H1 (cell line): ENCODE measurements at regions not wholly inside any gene's neighbourhood (a gene's known extent, or its start where the extent isn't known, plus 50 kb on each side); places are given as distances from the start of the nearest gene placed in this dataset.

Experiments
- CTCF ChIA-PET: fragments of 300-600 bp; sonication (Branson Sonifier 250); formaldehyde crosslinking; loops from one replicate; lab custom pipeline; 2021; ENCODE audit not compliant: partially characterized antibody; lab: Charles Lee
- POLR2A ChIA-PET: fragments of 300-600 bp; sonication (Branson Sonifier 250); formaldehyde crosslinking; loops from one replicate; lab custom pipeline; 2021; ENCODE audit warnings: inconsistent platforms; ENCODE audit not compliant: partially characterized antibody; lab: Charles Lee
- DNase-seq, 2 experiments: peaks; one replicate each; pipeline versions ENCODE4 v3.0.0 to v3.0.0-alpha.2; 2010 to 2022; ENCODE audit warnings: low spot score in 2 of 2, low read depth in 1 of 2, mixed read lengths in 1 of 2
- FAIRE-seq: peaks from 2 replicates; lab custom pipeline; 2011; peaks lifted over from hg19 to GRCh38; lab: Jason Lieb, UNC
- H2AFZ ChIP-seq: 2 replicates; pipeline ENCODE4 v1.8.1; 2012; ENCODE audit warnings: low read length, inconsistent platforms
- H2AK5ac ChIP-seq: 2 replicates; pipeline ENCODE4 v1.6.1; 2013; ENCODE audit warnings: low read depth, low read length
- H2BK120ac ChIP-seq: replicated peaks from 2 replicates; pipeline ENCODE3; 2013; ENCODE audit warnings: low read depth, low read length, inconsistent platforms
- H2BK12ac ChIP-seq: 2 replicates; pipeline ENCODE4 v1.6.1; 2013; ENCODE audit warnings: low read depth, low read length
- H2BK15ac ChIP-seq: 2 replicates; pipeline ENCODE4 v1.6.1; 2013; ENCODE audit warnings: low read length
- H2BK20ac ChIP-seq: 2 replicates; pipeline ENCODE4 v1.6.1; 2013; ENCODE audit warnings: low read length
- H2BK5ac ChIP-seq: 2 replicates; pipeline ENCODE4 v1.6.1; 2013; ENCODE audit warnings: low read depth, low read length
- H3K14ac ChIP-seq: 2 replicates; pipeline ENCODE4 v1.6.1; 2013; ENCODE audit warnings: inconsistent platforms; ENCODE audit not compliant: insufficient read length
- H3K18ac ChIP-seq: 2 replicates; pipeline ENCODE4 v1.6.1; 2013; ENCODE audit warnings: low read length; ENCODE audit errors: extremely low read depth
- H3K23ac ChIP-seq: 2 replicates; pipeline ENCODE4 v1.6.1; 2013; ENCODE audit warnings: inconsistent platforms; ENCODE audit not compliant: insufficient read length
- H3K23me2 ChIP-seq: 2 replicates; pipeline ENCODE4 v1.6.1; 2013; ENCODE audit warnings: low read depth, low read length
- H3K27ac ChIP-seq: 2 replicates; pipeline ENCODE4 v1.6.1; 2011; ENCODE audit warnings: low read depth, low read length, inconsistent platforms
- H3K27me3 ChIP-seq, 4 experiments: replicated peaks in 1 of 4; 1 replicate in 1 of 4; 2 replicates in 3 of 4; pipeline versions ENCODE4 v1.6.1 to v1.8.1; 2011 to 2013; ENCODE audit warnings: low read length in 3 of 4, mild to moderate bottlenecking in 3 of 4, inconsistent platforms in 2 of 4, mixed read lengths in 2 of 4, moderate library complexity in 1 of 4; ENCODE audit not compliant: control insufficient read depth in 3 of 4, insufficient read depth in 3 of 4; ENCODE audit errors: extremely low read depth in 1 of 4
- H3K36me3 ChIP-seq, 4 experiments: 2 replicates each; pipeline versions ENCODE4 v1.6.1 to v1.8.1; 2011 to 2013; ENCODE audit warnings: mild to moderate bottlenecking in 4 of 4, low read length in 3 of 4, moderate library complexity in 2 of 4, control low read depth in 1 of 4, inconsistent platforms in 1 of 4; ENCODE audit not compliant: insufficient read depth in 4 of 4, control insufficient read depth in 2 of 4
- H3K4ac ChIP-seq: replicated peaks from 2 replicates; pipeline ENCODE3; 2013; ENCODE audit warnings: low read length, low read depth, mixed read lengths, inconsistent platforms; ENCODE audit not compliant: insufficient read length
- H3K4me1 ChIP-seq, 4 experiments: replicated peaks in 1 of 4; 1 replicate in 1 of 4; 2 replicates in 3 of 4; pipeline versions ENCODE4 v1.6.1 to v1.8.1; 2011 to 2013; ENCODE audit warnings: low read length in 3 of 4, inconsistent platforms in 2 of 4, mixed read lengths in 1 of 4; ENCODE audit not compliant: insufficient read depth in 4 of 4, control insufficient read depth in 3 of 4
- H3K4me2 ChIP-seq, 2 experiments: 2 replicates each; pipeline versions ENCODE4 v1.6.1 to v1.8.1; 2011 to 2013; ENCODE audit warnings: low read depth in 2 of 2, low read length in 2 of 2, control low read depth in 1 of 2, inconsistent platforms in 1 of 2, mild to moderate bottlenecking in 1 of 2; ENCODE audit not compliant: insufficient read depth in 1 of 2
- H3K4me3 ChIP-seq, 4 experiments: fragments of 200-600, 300-600 bp in 1 of 4; sonication (generic), shearing (Covaris generic), sonication (Bioruptor Twin) in 1 of 4; 2 replicates each; pipeline versions ENCODE4 v1.5.1 to v1.8.1; 2011 to 2016; ENCODE audit warnings: low read length in 4 of 4, low read depth in 3 of 4, control low read depth in 2 of 4, inconsistent platforms in 2 of 4, mild to moderate bottlenecking in 2 of 4, mixed read lengths in 1 of 4, moderate library complexity in 1 of 4; ENCODE audit not compliant: insufficient read depth in 2 of 4; ENCODE audit errors: extremely low read depth in 1 of 4
- H3K56ac ChIP-seq: replicated peaks from 2 replicates; pipeline ENCODE3; 2013; ENCODE audit warnings: low read depth, mild to moderate bottlenecking, mixed read lengths, low read length, inconsistent platforms; ENCODE audit not compliant: insufficient read length
- H3K79me1 ChIP-seq: 2 replicates; pipeline ENCODE4 v1.6.1; 2013; ENCODE audit warnings: low read depth, low read length, control low read depth
- H3K79me2 ChIP-seq, 2 experiments: 2 replicates each; pipeline versions ENCODE4 v1.6.1 to v1.8.1; 2012 to 2013; ENCODE audit warnings: low read length in 2 of 2, mild to moderate bottlenecking in 2 of 2, inconsistent platforms in 1 of 2; ENCODE audit not compliant: insufficient read depth in 2 of 2, control insufficient read depth in 1 of 2
- H3K9ac ChIP-seq, 4 experiments: replicated peaks in 1 of 4; 1 replicate in 1 of 4; 2 replicates in 3 of 4; pipeline versions ENCODE4 v1.6.1 to v1.8.1; 2011 to 2013; ENCODE audit warnings: low read depth in 3 of 4, low read length in 3 of 4, control low read depth in 2 of 4, mild to moderate bottlenecking in 2 of 4, moderate library complexity in 2 of 4, inconsistent platforms in 1 of 4; ENCODE audit errors: extremely low read depth in 1 of 4
- H3K9me3 ChIP-seq, 2 experiments: 2 replicates each; pipeline versions ENCODE4 v1.6.1 to v1.8.1; 2012 to 2013; ENCODE audit warnings: mild to moderate bottlenecking in 2 of 2, moderate library complexity in 2 of 2, control low read depth in 1 of 2, inconsistent platforms in 1 of 2, low read depth in 1 of 2, low read length in 1 of 2, mixed read lengths in 1 of 2; ENCODE audit not compliant: insufficient read depth in 2 of 2
- H4K20me1 ChIP-seq, 2 experiments: replicated peaks in 1 of 2; 2 replicates each; pipeline versions ENCODE3 to v1.8.1; 2011 to 2013; ENCODE audit warnings: inconsistent platforms in 2 of 2, low read length in 2 of 2, mild to moderate bottlenecking in 1 of 2; ENCODE audit not compliant: insufficient read depth in 2 of 2, control insufficient read depth in 1 of 2
- H4K5ac ChIP-seq: 2 replicates; pipeline ENCODE4 v1.6.1; 2013; ENCODE audit warnings: low read length, low read depth, mixed read lengths, inconsistent platforms; ENCODE audit not compliant: insufficient read length
- H4K8ac ChIP-seq: 2 replicates; pipeline ENCODE4 v1.8.0; 2013; ENCODE audit warnings: mild to moderate bottlenecking, moderate library complexity, low read length, inconsistent platforms; ENCODE audit not compliant: insufficient read depth; ENCODE audit errors: extremely low read depth
- H4K91ac ChIP-seq: replicated peaks from 2 replicates; pipeline ENCODE3; 2013; ENCODE audit warnings: low read length, mixed read lengths, inconsistent platforms; ENCODE audit not compliant: insufficient read length
- CBX8 ChIP-seq: fragments of 300-800, 300-1000 bp; sonication (generic); IDR thresholded peaks from 2 replicates; pipeline ENCODE4 v1.7.1; 2016; ENCODE audit warnings: low read depth, low read length, borderline replicate concordance
- CHD1 ChIP-seq: IDR thresholded peaks from 2 replicates; pipeline ENCODE4 v1.6.1; 2012; ENCODE audit warnings: low read depth, low read length, improper control_type of control experiment
- EP300 ChIP-seq, 2 experiments: IDR thresholded peaks; 1 replicate in 1 of 2; 2 replicates in 1 of 2; pipeline ENCODE4 v1.6.1; 2011 to 2012; ENCODE audit warnings: low read depth in 2 of 2, low read length in 2 of 2, mild to moderate bottlenecking in 2 of 2, borderline replicate concordance in 1 of 2, inconsistent platforms in 1 of 2, moderate library complexity in 1 of 2
- HDAC6 ChIP-seq: IDR thresholded peaks from one replicate; pipeline ENCODE4 v1.7.1; 2012; ENCODE audit warnings: low read depth, mild to moderate bottlenecking, inconsistent platforms, low read length, moderate library complexity
- JUND ChIP-seq: IDR thresholded peaks from 2 replicates; pipeline ENCODE4 v1.6.1; 2011; ENCODE audit warnings: mild to moderate bottlenecking, improper control_type of control experiment, low read length
- PHF8 ChIP-seq: fragments of 200-600 bp; sonication (generic); conservative IDR thresholded peaks from 2 replicates; pipeline ENCODE4 v1.7.1; 2012; ENCODE audit warnings: low read depth, mild to moderate bottlenecking, inconsistent platforms, low read length, moderate library complexity
- RAD21 ChIP-seq, 2 experiments: IDR thresholded peaks in 1 of 2; conservative IDR thresholded peaks in 1 of 2; 2 replicates each; pipeline ENCODE4 v1.6.1; 2011; ENCODE audit warnings: low read depth in 2 of 2, low read length in 2 of 2, improper control_type of control experiment in 1 of 2, inconsistent platforms in 1 of 2, mild to moderate bottlenecking in 1 of 2, moderate library complexity in 1 of 2
- RXRA ChIP-seq: IDR thresholded peaks from 2 replicates; pipeline ENCODE4 v1.6.1; 2011; ENCODE audit warnings: low read depth, mild to moderate bottlenecking, low read length, moderate library complexity; ENCODE audit not compliant: insufficient read depth
- SAP30 ChIP-seq: fragments of 300-600 bp; sonication (generic); IDR thresholded peaks from 2 replicates; pipeline ENCODE4 v1.7.1; 2012; ENCODE audit warnings: low read length, moderate library complexity, mild to moderate bottlenecking, inconsistent platforms; ENCODE audit not compliant: insufficient read depth, insufficient replicate concordance
- SIN3A ChIP-seq, 2 experiments: IDR thresholded peaks in 1 of 2; conservative IDR thresholded peaks in 1 of 2; 2 replicates each; pipeline ENCODE4 v1.6.1; 2011 to 2012; ENCODE audit warnings: low read length in 2 of 2, improper control_type of control experiment in 1 of 2, low read depth in 1 of 2, mild to moderate bottlenecking in 1 of 2
- SP4 ChIP-seq: IDR thresholded peaks from 2 replicates; pipeline ENCODE4 v1.6.1; 2012; ENCODE audit warnings: low read length, inconsistent platforms
- WGBS, 2 experiments: shearing (Covaris generic) in 1 of 2; methylation state at CpG; one replicate each; pipeline versions ENCODE4 v1.1.6 to v1.1.7; 2013 to 2015; ENCODE audit warnings: low lambda C conversion rate in 2 of 2, mixed read lengths in 2 of 2, inconsistent platforms in 1 of 2, low coverage in 1 of 2, missing lambda C conversion rate in 1 of 2; ENCODE audit not compliant: insufficient replicate concordance in 2 of 2, insufficient coverage in 1 of 2, insufficient read length in 1 of 2; ENCODE audit errors: extremely low coverage in 1 of 2, missing lambda C conversion rate in 1 of 2; 5-methylcytosine and 5-hydroxymethylcytosine counted together
- TF ChIP-seq, protein P1 (sequence below): IDR thresholded peaks from 2 replicates; pipeline ENCODE4 v1.6.1; 2012; ENCODE audit warnings: low read length, inconsistent platforms

GRCh38 chr1:199287647-199288046, 648.8 kb downstream of the PTPRC start:
- no peak overlapping the region for H4K91ac ChIP-seq
- 95% methylated on average over 1 of the region's 1 CpG; no CpG with 5 or more reads in 1 of the 2 experiments for WGBS, 2 experiments
- no peak overlapping the region for H2AFZ ChIP-seq
- H3K4me1 ChIP-seq: no peaks in the 10 kb centered on the region
- no peak overlapping the region for H2BK5ac ChIP-seq
- no peak overlapping the region for H3K4me3 ChIP-seq
- no peak overlapping the region for H3K14ac ChIP-seq
- H3K27ac ChIP-seq: no peak overlapping the region
- CTCF ChIA-PET: interaction anchor here (0.8 to 1.3 kb wide), 2 partner anchors 9 to 135 kb away, joined by 3 to 4 read pairs; no protein-coding TSS in a partner anchor
- H2BK20ac ChIP-seq: no peak overlapping the region
- POLR2A ChIA-PET: no interaction called here
- no peak overlapping the region for H3K18ac ChIP-seq
- H3K23me2 ChIP-seq: no peaks in the 10 kb centered on the region
- no peaks in the 10 kb centered on the region for H3K36me3 ChIP-seq
- no peak overlapping the region for H3K56ac ChIP-seq
- no peak overlapping the region for H3K9ac ChIP-seq
- H4K20me1 ChIP-seq: no peaks in the 10 kb centered on the region
- H3K9me3 ChIP-seq: no peaks in the 10 kb centered on the region
- no peaks in the 10 kb centered on the region for H3K27me3 ChIP-seq
- no peak for FAIRE-seq
- no peak overlapping the region for H2BK120ac ChIP-seq
- no peak for DNase-seq
- H2AK5ac ChIP-seq: no peak overlapping the region
- H2BK12ac ChIP-seq: no peak overlapping the region
- H3K4me2 ChIP-seq: no peak overlapping the region
- no peak overlapping the region for H3K23ac ChIP-seq
- no peak overlapping the region for H3K4ac ChIP-seq
- H3K79me1 ChIP-seq: no peaks in the 10 kb centered on the region
- no peak overlapping the region for H2BK15ac ChIP-seq
- H4K8ac ChIP-seq: no peak overlapping the region
- H3K79me2 ChIP-seq: no peaks in the 10 kb centered on the region
- no peak overlapping the region for H4K5ac ChIP-seq
- no peak for TF ChIP-seq PHF8
- TF ChIP-seq SP4: no peak
- no peak for TF ChIP-seq RAD21 (IDR thresholded peaks at IDR 0.05 in 1 of 2, conservative IDR thresholded peaks at IDR 0.05 in 1 of 2; ENCODE audit: low read depth in 2 of 2, low read length in 2 of 2)
- TF ChIP-seq EP300 (IDR thresholded peaks at IDR 0.05; ENCODE audit: borderline replicate concordance in 1 of 2, low read depth in 2 of 2, low read length in 2 of 2): no peak
- no peak for TF ChIP-seq CHD1
- no peak for TF ChIP-seq SAP30
- TF ChIP-seq, protein P1, sequence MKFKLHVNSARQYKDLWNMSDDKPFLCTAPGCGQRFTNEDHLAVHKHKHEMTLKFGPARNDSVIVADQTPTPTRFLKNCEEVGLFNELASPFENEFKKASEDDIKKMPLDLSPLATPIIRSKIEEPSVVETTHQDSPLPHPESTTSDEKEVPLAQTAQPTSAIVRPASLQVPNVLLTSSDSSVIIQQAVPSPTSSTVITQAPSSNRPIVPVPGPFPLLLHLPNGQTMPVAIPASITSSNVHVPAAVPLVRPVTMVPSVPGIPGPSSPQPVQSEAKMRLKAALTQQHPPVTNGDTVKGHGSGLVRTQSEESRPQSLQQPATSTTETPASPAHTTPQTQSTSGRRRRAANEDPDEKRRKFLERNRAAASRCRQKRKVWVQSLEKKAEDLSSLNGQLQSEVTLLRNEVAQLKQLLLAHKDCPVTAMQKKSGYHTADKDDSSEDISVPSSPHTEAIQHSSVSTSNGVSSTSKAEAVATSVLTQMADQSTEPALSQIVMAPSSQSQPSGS: no peak
- no peak for TF ChIP-seq JUND
- TF ChIP-seq CBX8: no peak
- TF ChIP-seq RXRA: no peak
- no peak for TF ChIP-seq SIN3A (conservative IDR thresholded peaks at IDR 0.05 in 1 of 2, IDR thresholded peaks at IDR 0.05 in 1 of 2; ENCODE audit: low read depth in 1 of 2, low read length in 2 of 2)
- no peak for TF ChIP-seq HDAC6
